Astrocyte (in vitro differentiated cells and primary cell): ENCODE measurements at regions not wholly inside any gene's neighbourhood (a gene's known extent, or its start where the extent isn't known, plus 50 kb on each side); places are given as distances from the start of the nearest gene placed in this dataset.

Experiments
- DNase-seq: peaks from one replicate; pipeline ENCODE4 v3.0.0-alpha.2; 2010; ENCODE audit warnings: low read depth
- FAIRE-seq: peaks from 2 replicates; lab custom pipeline; 2011; peaks lifted over from hg19 to GRCh38; lab: Jason Lieb, UNC
- H2AFZ ChIP-seq: 2 replicates; pipeline ENCODE4 v1.6.0; 2012; ENCODE audit warnings: low read depth, low read length, inconsistent platforms
- H3K27ac ChIP-seq: 2 replicates; pipeline ENCODE4 v1.5.1; 2011; ENCODE audit warnings: low read depth, low read length, inconsistent platforms
- H3K27me3 ChIP-seq: 2 replicates; pipeline ENCODE4 v1.6.0; 2011; ENCODE audit warnings: low read length, inconsistent platforms; ENCODE audit not compliant: insufficient read depth
- H3K36me3 ChIP-seq: 2 replicates; pipeline ENCODE4 v1.5.1; 2011; ENCODE audit warnings: low read length, inconsistent platforms; ENCODE audit not compliant: insufficient read depth
- H3K4me1 ChIP-seq: 2 replicates; pipeline ENCODE4 v1.5.1; 2011; ENCODE audit warnings: low read length, inconsistent platforms; ENCODE audit not compliant: insufficient read depth
- H3K4me2 ChIP-seq: 2 replicates; pipeline ENCODE4 v1.6.0; 2012; ENCODE audit warnings: low read length, inconsistent platforms
- H3K4me3 ChIP-seq: 2 replicates; pipeline ENCODE4 v1.5.1; 2011; ENCODE audit warnings: low read depth, mild to moderate bottlenecking, low read length, inconsistent platforms; ENCODE audit not compliant: insufficient read depth
- H3K79me2 ChIP-seq: 2 replicates; pipeline ENCODE4 v1.6.0; 2012; ENCODE audit warnings: mild to moderate bottlenecking, low read length, inconsistent platforms; ENCODE audit not compliant: insufficient read depth
- H3K9ac ChIP-seq: 2 replicates; pipeline ENCODE4 v1.6.0; 2012; ENCODE audit warnings: mild to moderate bottlenecking, low read length, inconsistent platforms
- H3K9me3 ChIP-seq: 2 replicates; pipeline ENCODE4 v1.5.1; 2012; ENCODE audit warnings: low read depth, mild to moderate bottlenecking, low read length, inconsistent platforms; ENCODE audit not compliant: insufficient read depth
- H4K20me1 ChIP-seq: 2 replicates; pipeline ENCODE4 v1.6.0; 2012; ENCODE audit warnings: low read length, inconsistent platforms; ENCODE audit not compliant: insufficient read depth
- H3K27ac Mint-ChIP-seq: one replicate; pipeline ENCODE4 v1.8.0; 2021; ENCODE audit warnings: mild to moderate bottlenecking, mixed read lengths; ENCODE audit not compliant: unreplicated experiment
- H3K27me3 Mint-ChIP-seq: one replicate; pipeline ENCODE4 v1.8.0; 2021; ENCODE audit warnings: low read depth, mixed read lengths; ENCODE audit not compliant: unreplicated experiment
- H3K36me3 Mint-ChIP-seq: one replicate; pipeline ENCODE4 v1.8.0; 2021; ENCODE audit warnings: low read depth, mixed read lengths; ENCODE audit not compliant: unreplicated experiment
- H3K4me1 Mint-ChIP-seq: one replicate; pipeline ENCODE4 v1.8.0; 2021; ENCODE audit warnings: low read depth, mixed read lengths; ENCODE audit not compliant: unreplicated experiment
- H3K4me3 Mint-ChIP-seq: one replicate; pipeline ENCODE4 v1.8.0; 2021; ENCODE audit warnings: mild to moderate bottlenecking, moderate library complexity, mixed read lengths; ENCODE audit not compliant: unreplicated experiment
- H3K9me3 Mint-ChIP-seq: one replicate; pipeline ENCODE4 v1.8.0; 2021; ENCODE audit warnings: mild to moderate bottlenecking, mixed read lengths; ENCODE audit not compliant: unreplicated experiment
- EZH2 ChIP-seq: IDR thresholded peaks from 2 replicates; pipeline ENCODE4 v1.6.1; 2012; ENCODE audit warnings: mild to moderate bottlenecking, low read length, inconsistent platforms; ENCODE audit not compliant: insufficient read depth
- TF ChIP-seq, protein P1 (sequence below): IDR thresholded peaks from 2 replicates; pipeline ENCODE4 v1.5.1; 2011; ENCODE audit warnings: low read depth, mild to moderate bottlenecking, inconsistent platforms, low read length, moderate library complexity; ENCODE audit not compliant: insufficient read depth

DNA sequence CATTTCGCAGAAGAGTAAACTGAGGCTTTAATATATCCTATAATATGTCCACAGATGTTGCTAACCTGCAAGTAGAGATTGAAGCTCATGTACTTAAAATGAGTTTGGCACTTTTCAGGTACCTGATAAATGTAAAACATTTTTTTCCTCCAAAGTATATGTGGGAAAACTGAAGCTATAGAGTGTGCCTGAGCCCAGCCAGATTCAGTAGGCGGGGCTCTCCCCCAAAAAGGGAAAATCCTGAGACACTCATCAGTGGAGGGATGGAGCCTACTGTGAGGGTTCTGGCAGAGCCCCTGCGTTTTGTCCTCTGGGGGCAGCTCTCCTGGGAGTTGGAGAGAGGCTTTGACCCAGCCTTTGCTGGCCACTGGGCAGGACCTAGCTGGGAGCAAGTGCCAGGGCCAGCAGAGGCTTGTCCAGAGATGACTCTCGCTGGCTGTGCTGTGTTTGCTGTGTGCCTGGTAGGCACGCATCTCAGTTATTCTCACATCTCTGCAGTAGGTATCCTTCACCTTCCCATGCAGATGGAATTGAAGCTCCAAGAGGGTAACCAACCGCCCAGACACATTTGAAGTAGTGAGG lies 81.1 kb upstream of the SPRY4 start:
- TF ChIP-seq, protein P1, sequence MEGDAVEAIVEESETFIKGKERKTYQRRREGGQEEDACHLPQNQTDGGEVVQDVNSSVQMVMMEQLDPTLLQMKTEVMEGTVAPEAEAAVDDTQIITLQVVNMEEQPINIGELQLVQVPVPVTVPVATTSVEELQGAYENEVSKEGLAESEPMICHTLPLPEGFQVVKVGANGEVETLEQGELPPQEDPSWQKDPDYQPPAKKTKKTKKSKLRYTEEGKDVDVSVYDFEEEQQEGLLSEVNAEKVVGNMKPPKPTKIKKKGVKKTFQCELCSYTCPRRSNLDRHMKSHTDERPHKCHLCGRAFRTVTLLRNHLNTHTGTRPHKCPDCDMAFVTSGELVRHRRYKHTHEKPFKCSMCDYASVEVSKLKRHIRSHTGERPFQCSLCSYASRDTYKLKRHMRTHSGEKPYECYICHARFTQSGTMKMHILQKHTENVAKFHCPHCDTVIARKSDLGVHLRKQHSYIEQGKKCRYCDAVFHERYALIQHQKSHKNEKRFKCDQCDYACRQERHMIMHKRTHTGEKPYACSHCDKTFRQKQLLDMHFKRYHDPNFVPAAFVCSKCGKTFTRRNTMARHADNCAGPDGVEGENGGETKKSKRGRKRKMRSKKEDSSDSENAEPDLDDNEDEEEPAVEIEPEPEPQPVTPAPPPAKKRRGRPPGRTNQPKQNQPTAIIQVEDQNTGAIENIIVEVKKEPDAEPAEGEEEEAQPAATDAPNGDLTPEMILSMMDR = no peak
- no peak for TF ChIP-seq EZH2
- Histone ChIP-seq H3K79me2 (no peaks in the 10 kb centered on the region), H3K36me3 (no peaks in the 10 kb centered on the region), H3K4me1 (peaks cover 3% of the 10 kb centered on the region), H4K20me1 (no peaks in the 10 kb centered on the region), H3K4me2 (no peak overlapping the region), H3K4me3 (no peak overlapping the region), H3K9ac (no peak overlapping the region), H2AFZ (no peak overlapping the region), H3K27me3 (no peaks in the 10 kb centered on the region), H3K9me3 (no peaks in the 10 kb centered on the region), H3K27ac (no peak overlapping the region)
- DNase-seq (no peak), FAIRE-seq (no peak)
- peaks cover 21% of the 10 kb centered on the region for H3K27me3 Mint-ChIP-seq
- no peak overlapping the region for H3K27ac Mint-ChIP-seq
- no peaks in the 10 kb centered on the region for H3K9me3 Mint-ChIP-seq
- H3K4me3 Mint-ChIP-seq = no peak overlapping the region
- no peaks in the 10 kb centered on the region for H3K36me3 Mint-ChIP-seq
- H3K4me1 Mint-ChIP-seq = no peaks in the 10 kb centered on the region

DNA sequence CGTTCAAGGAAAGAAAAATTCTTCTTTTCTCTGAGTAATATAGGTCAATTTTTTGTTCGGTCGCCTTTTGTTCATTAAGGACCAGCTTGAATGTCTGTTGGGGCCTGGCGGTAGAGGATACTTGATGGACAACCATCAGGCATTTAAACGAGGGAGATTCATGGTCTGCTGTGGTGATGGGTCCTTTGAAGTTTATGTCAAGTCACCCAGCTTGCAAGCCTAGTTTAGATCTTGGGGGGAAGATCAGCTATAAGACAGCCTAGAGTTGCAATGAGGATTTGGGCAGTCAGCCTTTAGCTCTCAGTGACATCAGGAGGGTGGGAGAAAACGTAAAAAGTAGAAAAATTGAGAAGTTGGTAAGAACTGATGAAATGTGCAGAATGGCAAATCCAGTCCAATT lies 80.2 kb upstream of the SPRY4 start:
- H3K36me3 Mint-ChIP-seq = no peaks in the 10 kb centered on the region
- Histone ChIP-seq H2AFZ (no peak overlapping the region), H3K36me3 (no peaks in the 10 kb centered on the region), H3K9me3 (no peaks in the 10 kb centered on the region), H3K4me2 (no peak overlapping the region), H3K27ac (no peak overlapping the region), H3K27me3 (no peaks in the 10 kb centered on the region), H3K4me3 (no peak overlapping the region), H3K9ac (no peak overlapping the region), H4K20me1 (no peaks in the 10 kb centered on the region), H3K79me2 (no peaks in the 10 kb centered on the region), H3K4me1 (peaks cover 3% of the 10 kb centered on the region)
- no peak for TF ChIP-seq EZH2
- TF ChIP-seq, protein P1 = no peak
- no peaks in the 10 kb centered on the region for H3K4me1 Mint-ChIP-seq
- DNase-seq (no peak), FAIRE-seq (no peak)
- H3K4me3 Mint-ChIP-seq = no peak overlapping the region
- H3K27ac Mint-ChIP-seq = no peak overlapping the region
- peaks cover 21% of the 10 kb centered on the region for H3K27me3 Mint-ChIP-seq
- H3K9me3 Mint-ChIP-seq = no peaks in the 10 kb centered on the region

DNA sequence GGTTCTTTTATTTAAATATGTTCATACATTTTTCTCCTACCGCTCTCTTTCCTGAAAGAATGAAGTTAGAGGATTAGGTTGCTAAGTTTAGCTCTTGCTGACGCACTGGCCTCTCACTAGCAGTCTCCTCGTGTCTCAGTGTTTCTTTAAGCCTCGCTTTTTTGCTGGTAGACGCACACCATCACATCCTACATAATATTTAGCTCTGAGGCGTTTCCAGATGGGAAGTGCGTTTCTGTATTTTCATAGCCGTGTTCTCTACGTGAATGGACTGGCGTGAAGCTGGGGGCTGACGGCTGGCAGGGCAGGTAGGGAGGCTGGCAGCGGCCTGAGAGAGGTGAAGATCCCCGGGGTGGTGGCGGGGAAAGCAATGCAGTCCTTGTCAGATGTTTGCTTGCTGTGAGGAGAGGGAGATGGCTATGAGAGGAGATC lies 79.2 kb upstream of the SPRY4 start:
- Histone ChIP-seq H2AFZ (peak overlapping the region; percentile 60), H3K4me2 (peak overlapping the region; percentile 45), H3K36me3 (no peaks in the 10 kb centered on the region), H3K4me1 (peaks cover 3% of the 10 kb centered on the region), H3K9me3 (no peaks in the 10 kb centered on the region), H4K20me1 (no peaks in the 10 kb centered on the region), H3K27me3 (no peaks in the 10 kb centered on the region), H3K27ac (no peak overlapping the region), H3K9ac (no peak overlapping the region), H3K4me3 (no peak overlapping the region), H3K79me2 (no peaks in the 10 kb centered on the region)
- H3K4me3 Mint-ChIP-seq = no peak overlapping the region
- peaks cover 21% of the 10 kb centered on the region for H3K27me3 Mint-ChIP-seq
- no peak overlapping the region for H3K27ac Mint-ChIP-seq
- no peak for FAIRE-seq
- no peaks in the 10 kb centered on the region for H3K4me1 Mint-ChIP-seq
- TF ChIP-seq EZH2 = no peak
- TF ChIP-seq, protein P1 = no peak
- DNase-seq = no peak
- H3K9me3 Mint-ChIP-seq = no peaks in the 10 kb centered on the region
- no peaks in the 10 kb centered on the region for H3K36me3 Mint-ChIP-seq
